ENCODE measurements at regions not wholly inside any gene's neighbourhood (a gene's known extent, or its start where the extent isn't known, plus 50 kb on each side); places are given as distances from the start of the nearest gene placed in this dataset.

DNA sequence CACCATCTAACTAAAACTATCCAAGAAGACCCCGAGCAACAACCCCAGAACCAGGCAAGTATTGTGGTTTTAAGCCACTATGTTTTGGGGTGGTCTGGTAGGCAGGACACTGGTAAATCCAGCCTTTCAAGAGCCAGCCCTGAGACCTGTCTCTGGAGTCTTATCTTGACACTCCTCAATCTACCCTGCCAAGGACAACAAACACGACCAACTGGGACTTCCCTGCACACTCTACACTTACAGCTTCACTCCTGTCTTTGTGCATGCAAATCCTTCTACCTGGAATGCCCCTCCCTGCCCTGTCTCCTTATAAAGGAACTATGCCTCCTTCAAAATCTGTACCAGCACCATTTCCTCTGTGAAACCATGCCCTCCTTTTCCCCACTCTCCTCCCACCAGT lies 107.3 kb downstream of the RPL27A start:
- no peak overlapping the region for H4K8ac ChIP-seq (ENCODE audit: low read depth, low read length)
- H3K14ac ChIP-seq (ENCODE audit: low read length): no peak overlapping the region
- no peaks in the 10 kb centered on the region for H3K27me3 ChIP-seq (ENCODE audit: control insufficient read depth in 3 of 3, insufficient read depth in 3 of 3, low read depth in 1 of 3, low read length in 3 of 3)
- no peak overlapping the region for H2BK5ac ChIP-seq (ENCODE audit: low read length)
- no peak overlapping the region for H2AFZ ChIP-seq (ENCODE audit: low read length)
- no peak overlapping the region for H3K4me3 ChIP-seq (ENCODE audit: low read length in 2 of 2)
- peaks cover 0 to 2% of the 10 kb centered on the region in 2 donors for H3K9me3 ChIP-seq (replicated peaks in 1 of 2; ENCODE audit: control insufficient read depth in 2 of 2, insufficient read depth in 1 of 2, low read depth in 1 of 2, low read length in 2 of 2)
- peaks cover 2% of the 10 kb centered on the region for H3K79me1 ChIP-seq (ENCODE audit: low read depth, low read length)
- no peak overlapping the region for H3K23ac ChIP-seq (ENCODE audit: low read depth, low read length, poor library complexity)
- no peak overlapping the region for H2BK120ac ChIP-seq (ENCODE audit: low read depth, low read length)
- no peak overlapping the region for H3K4me2 ChIP-seq (ENCODE audit: insufficient read depth, low read length, poor library complexity, severe bottlenecking)
- peaks cover 3 to 24% of the 10 kb centered on the region in 2 donors for H3K36me3 ChIP-seq (replicated peaks in 1 of 2; ENCODE audit: control insufficient read depth in 2 of 2, insufficient read depth in 2 of 2, low read length in 2 of 2)
- no peak overlapping the region for H3K27ac ChIP-seq (replicated peaks; ENCODE audit: low read length)
- WGBS, 2 donors (ENCODE audit: extremely low coverage in 2 of 2, insufficient read length in 2 of 2, insufficient replicate concordance in 1 of 2): no CpG with 5 or more reads among the region's 2 CpGs
- H2AK5ac ChIP-seq (ENCODE audit: low read depth, low read length): no peak overlapping the region
- no peaks in the 10 kb centered on the region for H3K4me1 ChIP-seq (ENCODE audit: control insufficient read depth in 2 of 2, insufficient read depth in 1 of 2, low read depth in 1 of 2, low read length in 2 of 2)
- H4K91ac ChIP-seq (ENCODE audit: low read depth, low read length, poor library complexity): no peak overlapping the region
- no peak overlapping the region for H2BK15ac ChIP-seq (ENCODE audit: low read length)
- H2BK12ac ChIP-seq (ENCODE audit: low read length): no peak overlapping the region
- H3K9ac ChIP-seq (ENCODE audit: low read depth, low read length, poor library complexity): no peak overlapping the region
- no peak overlapping the region for H3K18ac ChIP-seq (ENCODE audit: low read length)
- no peak for DNase-seq (ENCODE audit: low spot score)
- no peak overlapping the region for H3K4ac ChIP-seq (ENCODE audit: low read length)

- Histone ChIP-seq H3K27ac (replicated peaks; ENCODE audit: low read length) (no peak overlapping the region), H3K23ac (ENCODE audit: low read depth, low read length, poor library complexity) (no peak overlapping the region), H3K27me3 (ENCODE audit: control insufficient read depth in 3 of 3, insufficient read depth in 3 of 3, low read depth in 1 of 3, low read length in 3 of 3) (no peaks in the 10 kb centered on the region), H2BK12ac (ENCODE audit: low read length) (no peak overlapping the region), H3K36me3 (replicated peaks in 1 of 2; ENCODE audit: control insufficient read depth in 2 of 2, insufficient read depth in 2 of 2, low read length in 2 of 2) (peaks cover 3 to 25% of the 10 kb centered on the region in 2 donors), H2AFZ (ENCODE audit: low read length) (no peak overlapping the region), H2BK120ac (ENCODE audit: low read depth, low read length) (no peak overlapping the region), H3K4me1 (ENCODE audit: control insufficient read depth in 2 of 2, insufficient read depth in 1 of 2, low read depth in 1 of 2, low read length in 2 of 2) (no peaks in the 10 kb centered on the region), H2BK15ac (ENCODE audit: low read length) (no peak overlapping the region), H3K18ac (ENCODE audit: low read length) (no peak overlapping the region), H4K8ac (ENCODE audit: low read depth, low read length) (no peak overlapping the region), H3K4me2 (ENCODE audit: insufficient read depth, low read length, poor library complexity, severe bottlenecking) (no peak overlapping the region), H3K14ac (ENCODE audit: low read length) (no peak overlapping the region), H4K91ac (ENCODE audit: low read depth, low read length, poor library complexity) (no peak overlapping the region), H3K4ac (ENCODE audit: low read length) (no peak overlapping the region), H3K9ac (ENCODE audit: low read depth, low read length, poor library complexity) (no peak overlapping the region), H2AK5ac (ENCODE audit: low read depth, low read length) (no peak overlapping the region), H2BK5ac (ENCODE audit: low read length) (no peak overlapping the region), H3K79me1 (ENCODE audit: low read depth, low read length) (no peaks in the 10 kb centered on the region), H3K4me3 (ENCODE audit: low read length in 2 of 2) (no peak overlapping the region), H3K9me3 (replicated peaks in 1 of 2; ENCODE audit: control insufficient read depth in 2 of 2, insufficient read depth in 1 of 2, low read depth in 1 of 2, low read length in 2 of 2) (no peaks in the 10 kb centered on the region)
- DNase-seq (ENCODE audit: low spot score): no peak
- no CpG with 5 or more reads among the region's 2 CpGs for WGBS, 2 donors (ENCODE audit: extremely low coverage in 2 of 2, insufficient read length in 2 of 2, insufficient replicate concordance in 1 of 2)
Measured at GRCh38 chr11:8790968-8791367, 108.4 kb downstream of the RPL27A start.

DNA sequence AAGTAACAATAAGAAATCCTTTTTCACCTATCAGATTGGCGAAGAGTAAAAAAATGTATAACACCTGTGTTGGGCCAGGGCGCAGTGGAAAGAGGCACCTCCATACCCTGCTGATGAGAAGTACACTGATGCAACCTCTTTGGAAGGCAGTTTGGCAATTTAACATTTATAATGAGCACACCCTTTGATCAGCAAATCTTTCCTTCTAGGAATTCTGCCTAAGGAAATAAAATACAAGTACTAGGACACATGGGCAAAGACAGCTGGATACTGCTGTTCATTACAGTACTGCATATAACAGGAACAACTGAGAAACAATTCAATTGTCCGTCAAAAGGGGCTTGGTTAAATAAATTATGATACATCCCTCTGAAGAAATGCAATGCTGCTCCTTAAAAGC lies 110.1 kb downstream of the RPL27A start:
- H3K79me1 ChIP-seq (ENCODE audit: low read depth, low read length): no peaks in the 10 kb centered on the region
- H3K4me1 ChIP-seq (ENCODE audit: control insufficient read depth in 2 of 2, insufficient read depth in 1 of 2, low read depth in 1 of 2, low read length in 2 of 2): no peaks in the 10 kb centered on the region
- no peak overlapping the region for H3K4ac ChIP-seq (ENCODE audit: low read length)
- H3K9me3 ChIP-seq (replicated peaks in 1 of 2; ENCODE audit: control insufficient read depth in 2 of 2, insufficient read depth in 1 of 2, low read depth in 1 of 2, low read length in 2 of 2): no peaks in the 10 kb centered on the region
- DNase-seq (ENCODE audit: low spot score): no peak
- no peak overlapping the region for H2BK120ac ChIP-seq (ENCODE audit: low read depth, low read length)
- H3K9ac ChIP-seq (ENCODE audit: low read depth, low read length, poor library complexity): no peak overlapping the region
- no peak overlapping the region for H3K18ac ChIP-seq (ENCODE audit: low read length)
- WGBS, 2 donors (ENCODE audit: extremely low coverage in 2 of 2, insufficient read length in 2 of 2, insufficient replicate concordance in 1 of 2): no CpG with 5 or more reads among the region's 3 CpGs
- no peak overlapping the region for H2BK5ac ChIP-seq (ENCODE audit: low read length)
- H2AK5ac ChIP-seq (ENCODE audit: low read depth, low read length): no peak overlapping the region
- no peak overlapping the region for H2BK15ac ChIP-seq (ENCODE audit: low read length)
- no peak overlapping the region for H2BK12ac ChIP-seq (ENCODE audit: low read length)
- no peak overlapping the region for H3K4me3 ChIP-seq (ENCODE audit: low read length in 2 of 2)
- H3K27ac ChIP-seq (replicated peaks; ENCODE audit: low read length): no peak overlapping the region
- no peak overlapping the region for H3K14ac ChIP-seq (ENCODE audit: low read length)
- no peak overlapping the region for H3K23ac ChIP-seq (ENCODE audit: low read depth, low read length, poor library complexity)
- no peak overlapping the region for H3K4me2 ChIP-seq (ENCODE audit: insufficient read depth, low read length, poor library complexity, severe bottlenecking)
- peaks cover 4 to 29% of the 10 kb centered on the region in 2 donors for H3K36me3 ChIP-seq (replicated peaks in 1 of 2; ENCODE audit: control insufficient read depth in 2 of 2, insufficient read depth in 2 of 2, low read length in 2 of 2)
- H2AFZ ChIP-seq (ENCODE audit: low read length): no peak overlapping the region
- H4K91ac ChIP-seq (ENCODE audit: low read depth, low read length, poor library complexity): no peak overlapping the region
- no peaks in the 10 kb centered on the region for H3K27me3 ChIP-seq (ENCODE audit: control insufficient read depth in 3 of 3, insufficient read depth in 3 of 3, low read depth in 1 of 3, low read length in 3 of 3)
- H4K8ac ChIP-seq (ENCODE audit: low read depth, low read length): no peak overlapping the region

GRCh38 chr11:8793114-8793777 lies 110.7 kb downstream of the RPL27A start:
- no CpG with 5 or more reads among the region's 4 CpGs for WGBS, 2 donors (ENCODE audit: extremely low coverage in 2 of 2, insufficient read length in 2 of 2, insufficient replicate concordance in 1 of 2)
- Histone ChIP-seq H2AFZ (ENCODE audit: low read length) (no peak overlapping the region), H2AK5ac (ENCODE audit: low read depth, low read length) (no peak overlapping the region), H3K4me2 (ENCODE audit: insufficient read depth, low read length, poor library complexity, severe bottlenecking) (no peak overlapping the region), H3K4me1 (ENCODE audit: control insufficient read depth in 2 of 2, insufficient read depth in 1 of 2, low read depth in 1 of 2, low read length in 2 of 2) (no peaks in the 10 kb centered on the region), H3K23ac (ENCODE audit: low read depth, low read length, poor library complexity) (no peak overlapping the region), H2BK15ac (ENCODE audit: low read length) (no peak overlapping the region), H2BK12ac (ENCODE audit: low read length) (no peak overlapping the region), H2BK120ac (ENCODE audit: low read depth, low read length) (no peak overlapping the region), H3K9me3 (replicated peaks in 1 of 2; ENCODE audit: control insufficient read depth in 2 of 2, insufficient read depth in 1 of 2, low read depth in 1 of 2, low read length in 2 of 2) (no peaks in the 10 kb centered on the region), H2BK5ac (ENCODE audit: low read length) (no peak overlapping the region), H4K91ac (ENCODE audit: low read depth, low read length, poor library complexity) (no peak overlapping the region), H3K18ac (ENCODE audit: low read length) (no peak overlapping the region), H3K4me3 (ENCODE audit: low read length in 2 of 2) (no peak overlapping the region), H3K4ac (ENCODE audit: low read length) (no peak overlapping the region), H3K27ac (replicated peaks; ENCODE audit: low read length) (no peak overlapping the region), H3K36me3 (replicated peaks in 1 of 2; ENCODE audit: control insufficient read depth in 2 of 2, insufficient read depth in 2 of 2, low read length in 2 of 2) (peaks cover 5 to 34% of the 10 kb centered on the region in 2 donors), H3K79me1 (ENCODE audit: low read depth, low read length) (no peaks in the 10 kb centered on the region), H3K27me3 (ENCODE audit: control insufficient read depth in 3 of 3, insufficient read depth in 3 of 3, low read depth in 1 of 3, low read length in 3 of 3) (no peaks in the 10 kb centered on the region), H4K8ac (ENCODE audit: low read depth, low read length) (no peak overlapping the region), H3K14ac (ENCODE audit: low read length) (no peak overlapping the region), H3K9ac (ENCODE audit: low read depth, low read length, poor library complexity) (no peak overlapping the region)
- no peak for DNase-seq (ENCODE audit: low spot score)
